ENCODE measurements at regions not wholly inside any gene's neighbourhood (a gene's known extent, or its start where the extent isn't known, plus 50 kb on each side); places are given as distances from the start of the nearest gene placed in this dataset.

DNA sequence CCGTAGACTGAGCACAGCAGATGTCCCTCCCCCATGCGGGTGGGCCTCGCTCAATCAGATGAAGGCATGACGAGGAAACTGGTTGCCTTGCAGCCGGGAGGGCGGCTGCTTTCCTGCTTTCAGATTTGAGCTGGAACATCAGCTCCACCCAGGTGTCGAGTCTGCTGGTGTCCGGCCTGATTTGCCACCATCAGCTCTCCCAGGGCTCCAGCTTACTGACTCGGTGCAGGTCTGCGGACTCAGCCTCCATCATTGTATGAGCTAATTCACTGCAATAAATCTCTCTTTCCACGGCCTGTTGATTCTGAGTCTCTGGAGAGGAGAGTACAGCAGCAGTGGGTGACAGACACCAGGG lies 156.2 kb downstream of the KIF26A start:
- H3K27me3 Mint-ChIP-seq (ENCODE audit: low read depth): peaks cover 17% of the 10 kb centered on the region
- H3K4me1 Mint-ChIP-seq (ENCODE audit: low read depth): no peaks in the 10 kb centered on the region
- no peak overlapping the region for H3K27ac Mint-ChIP-seq (ENCODE audit: unreplicated experiment)
- H3K9me3 Mint-ChIP-seq (ENCODE audit: low read depth): no peaks in the 10 kb centered on the region
- TF ChIP-seq, protein P1, sequence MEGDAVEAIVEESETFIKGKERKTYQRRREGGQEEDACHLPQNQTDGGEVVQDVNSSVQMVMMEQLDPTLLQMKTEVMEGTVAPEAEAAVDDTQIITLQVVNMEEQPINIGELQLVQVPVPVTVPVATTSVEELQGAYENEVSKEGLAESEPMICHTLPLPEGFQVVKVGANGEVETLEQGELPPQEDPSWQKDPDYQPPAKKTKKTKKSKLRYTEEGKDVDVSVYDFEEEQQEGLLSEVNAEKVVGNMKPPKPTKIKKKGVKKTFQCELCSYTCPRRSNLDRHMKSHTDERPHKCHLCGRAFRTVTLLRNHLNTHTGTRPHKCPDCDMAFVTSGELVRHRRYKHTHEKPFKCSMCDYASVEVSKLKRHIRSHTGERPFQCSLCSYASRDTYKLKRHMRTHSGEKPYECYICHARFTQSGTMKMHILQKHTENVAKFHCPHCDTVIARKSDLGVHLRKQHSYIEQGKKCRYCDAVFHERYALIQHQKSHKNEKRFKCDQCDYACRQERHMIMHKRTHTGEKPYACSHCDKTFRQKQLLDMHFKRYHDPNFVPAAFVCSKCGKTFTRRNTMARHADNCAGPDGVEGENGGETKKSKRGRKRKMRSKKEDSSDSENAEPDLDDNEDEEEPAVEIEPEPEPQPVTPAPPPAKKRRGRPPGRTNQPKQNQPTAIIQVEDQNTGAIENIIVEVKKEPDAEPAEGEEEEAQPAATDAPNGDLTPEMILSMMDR (IDR thresholded peaks at IDR 0.05): no peak
- H3K4me3 Mint-ChIP-seq (ENCODE audit: unreplicated experiment): no peak overlapping the region
- no peaks in the 10 kb centered on the region for H3K36me3 Mint-ChIP-seq (ENCODE audit: low read depth)
- peak; percentile 36 for DNase-seq (ENCODE audit: low spot score)

GRCh38 chr14:104294983-104295680 lies 156.7 kb downstream of the KIF26A start:
- H3K4me1 Mint-ChIP-seq (ENCODE audit: low read depth): no peaks in the 10 kb centered on the region
- no peaks in the 10 kb centered on the region for H3K9me3 Mint-ChIP-seq (ENCODE audit: low read depth)
- no peaks in the 10 kb centered on the region for H3K36me3 Mint-ChIP-seq (ENCODE audit: low read depth)
- DNase-seq (ENCODE audit: low spot score): peak; percentile 73
- no peak overlapping the region for H3K4me3 Mint-ChIP-seq (ENCODE audit: unreplicated experiment)
- no peak overlapping the region for H3K27ac Mint-ChIP-seq (ENCODE audit: unreplicated experiment)
- peaks cover 17% of the 10 kb centered on the region for H3K27me3 Mint-ChIP-seq (ENCODE audit: low read depth)
- TF ChIP-seq, protein P1 (IDR thresholded peaks at IDR 0.05): no peak

- Mint-ChIP-seq H3K4me1 (ENCODE audit: low read depth) (no peaks in the 10 kb centered on the region), H3K27ac (ENCODE audit: unreplicated experiment) (no peak overlapping the region), H3K36me3 (ENCODE audit: low read depth) (no peaks in the 10 kb centered on the region), H3K4me3 (ENCODE audit: unreplicated experiment) (no peak overlapping the region), H3K27me3 (ENCODE audit: low read depth) (peaks cover 15% of the 10 kb centered on the region), H3K9me3 (ENCODE audit: low read depth) (no peaks in the 10 kb centered on the region)
- TF ChIP-seq, protein P1 (IDR thresholded peaks at IDR 0.05): no peak
- peak; percentile 80 for DNase-seq (ENCODE audit: low spot score)
Observed at GRCh38 chr14:104295681-104296387, 157.4 kb downstream of the KIF26A start.

DNA sequence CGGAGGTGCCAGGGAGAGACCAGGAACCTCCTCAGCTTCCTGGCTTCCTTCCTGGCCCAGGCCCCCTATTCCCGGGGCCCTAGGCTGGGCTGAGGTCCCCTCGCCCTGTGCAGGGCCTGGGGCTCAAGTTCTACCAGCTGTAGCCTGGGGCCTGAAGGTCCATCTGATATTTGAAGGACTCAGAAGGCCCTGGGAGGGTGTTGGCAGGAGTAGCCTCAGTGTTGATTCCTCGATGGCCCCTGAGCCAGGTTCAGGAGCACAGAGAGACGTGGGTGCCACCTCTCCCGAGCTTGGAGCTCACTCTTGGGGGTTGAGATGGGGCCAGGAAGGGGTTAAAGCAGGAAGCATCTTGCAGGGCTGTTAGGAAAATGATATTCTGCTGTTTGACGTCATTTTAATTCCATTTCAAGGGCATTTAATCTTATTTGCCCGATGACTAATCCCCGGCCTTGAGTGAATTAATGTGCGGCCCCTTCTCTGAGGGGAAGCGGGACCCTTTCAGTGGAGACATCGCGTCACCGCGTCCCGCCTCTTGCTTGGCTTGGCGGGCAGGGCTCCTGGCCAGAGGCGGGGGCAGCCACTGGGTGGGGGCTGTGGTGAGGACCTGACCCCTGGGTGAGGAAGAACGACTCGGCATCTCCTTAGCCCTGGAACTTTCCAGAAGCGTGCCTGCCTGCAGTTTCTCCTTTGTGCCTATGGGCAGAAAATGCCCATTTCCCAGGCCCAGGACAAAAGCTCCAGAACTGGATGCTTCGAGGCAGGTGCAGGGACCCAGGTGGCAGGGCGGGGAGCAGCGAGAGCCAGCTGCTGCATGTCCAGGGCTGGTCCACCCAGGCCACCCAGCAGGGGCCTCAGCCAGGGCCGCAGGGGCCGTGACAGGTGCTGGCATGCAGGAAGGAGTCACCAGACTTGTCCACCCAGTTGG lies 158.3 kb downstream of the KIF26A start:
- peak; percentile 90 for DNase-seq (ENCODE audit: low spot score)
- H3K36me3 Mint-ChIP-seq (ENCODE audit: low read depth): no peaks in the 10 kb centered on the region
- no peak overlapping the region for H3K4me3 Mint-ChIP-seq (ENCODE audit: unreplicated experiment)
- no peak overlapping the region for H3K27ac Mint-ChIP-seq (ENCODE audit: unreplicated experiment)
- TF ChIP-seq, protein P1 (IDR thresholded peaks at IDR 0.05): no peak
- H3K4me1 Mint-ChIP-seq (ENCODE audit: low read depth): no peaks in the 10 kb centered on the region
- peaks cover 15% of the 10 kb centered on the region for H3K27me3 Mint-ChIP-seq (ENCODE audit: low read depth)
- no peaks in the 10 kb centered on the region for H3K9me3 Mint-ChIP-seq (ENCODE audit: low read depth)

- H3K9me3 Mint-ChIP-seq (ENCODE audit: low read depth): no peaks in the 10 kb centered on the region
- no peak overlapping the region for H3K4me3 Mint-ChIP-seq (ENCODE audit: unreplicated experiment)
- H3K27ac Mint-ChIP-seq (ENCODE audit: unreplicated experiment): no peak overlapping the region
- TF ChIP-seq, protein P1 (IDR thresholded peaks at IDR 0.05): no peak
- H3K4me1 Mint-ChIP-seq (ENCODE audit: low read depth): no peaks in the 10 kb centered on the region
- peak; percentile 42 for DNase-seq (ENCODE audit: low spot score)
- H3K27me3 Mint-ChIP-seq (ENCODE audit: low read depth): peaks cover 13% of the 10 kb centered on the region
- H3K36me3 Mint-ChIP-seq (ENCODE audit: low read depth): no peaks in the 10 kb centered on the region
Observed at GRCh38 chr14:104297313-104297704, 158.9 kb downstream of the KIF26A start.

All from chondrocyte (in vitro differentiated cells).